ENCODE measurements at regions not wholly inside any gene's neighbourhood (a gene's known extent, or its start where the extent isn't known, plus 50 kb on each side); places are given as distances from the start of the nearest gene placed in this dataset.

DNA sequence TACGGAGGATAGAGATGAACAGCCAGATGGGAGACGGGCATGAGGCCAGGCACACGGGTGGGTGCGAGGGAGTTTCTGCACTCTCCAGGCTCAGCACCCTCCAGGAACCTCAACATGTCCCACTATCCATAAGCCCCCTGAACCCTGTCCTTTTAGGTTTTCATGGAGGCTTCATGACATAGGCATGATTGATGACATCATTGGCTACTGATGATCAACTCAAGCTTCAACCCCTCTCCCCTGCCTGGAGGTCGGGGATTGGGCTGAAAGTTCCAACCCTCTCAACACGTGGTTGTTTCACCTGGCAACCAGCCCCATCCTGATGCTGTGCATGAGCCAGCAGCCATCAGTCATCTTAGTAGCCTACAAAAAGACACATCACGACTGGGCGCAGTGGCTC, 360.7 kb upstream of the AUTS2 start:
- H2AFZ ChIP-seq (ENCODE audit: low read depth), result no peak overlapping the region
- H3K4me1 ChIP-seq (ENCODE audit: low read depth, poor library complexity, severe bottlenecking), result no peaks in the 10 kb centered on the region

DNA sequence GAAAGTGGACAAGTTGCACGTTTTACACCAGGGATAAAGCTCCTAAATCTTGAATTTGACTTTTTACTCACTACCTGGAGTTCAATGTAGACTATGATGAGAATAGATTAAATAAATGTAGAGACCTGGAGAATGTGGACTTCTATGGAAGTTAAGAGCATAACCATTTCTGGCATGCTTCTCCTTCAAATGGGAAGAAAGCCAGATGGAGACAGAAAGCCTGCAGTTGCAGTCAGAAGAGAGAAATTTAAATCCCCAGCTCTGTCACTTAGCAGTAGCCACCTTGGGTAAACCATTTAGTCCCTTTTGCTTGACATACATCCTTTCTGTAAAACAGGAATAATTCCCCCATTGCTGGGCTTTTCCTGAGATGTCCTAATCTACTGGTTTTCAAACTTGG, 355.3 kb upstream of the AUTS2 start:
- Histone ChIP-seq H3K9ac (no peak overlapping the region), H3K27me3 (ENCODE audit: insufficient read depth, low read depth) (no peaks in the 10 kb centered on the region)
- no peak for TF ChIP-seq CTCF (conservative IDR thresholded peaks at IDR 0.05; ENCODE audit: low read depth, low read length)

More for the DNA sequence above, 360.7 kb upstream of the AUTS2 start:
- no peak for TF ChIP-seq CTCF (conservative IDR thresholded peaks at IDR 0.05; ENCODE audit: low read depth, low read length)
- no peak overlapping the region for H3K27ac ChIP-seq
- no peak overlapping the region for H3K4me3 ChIP-seq (IDR thresholded peaks at IDR 0.05; ENCODE audit: insufficient read depth, low read depth, low read length)
- no peaks in the 10 kb centered on the region for H3K36me3 ChIP-seq (ENCODE audit: insufficient read depth)
- H3K4me2 ChIP-seq, result no peak overlapping the region
- H3K27me3 ChIP-seq (ENCODE audit: insufficient read depth, low read depth), result no peaks in the 10 kb centered on the region
- no peak overlapping the region for H3K9ac ChIP-seq
- H4K20me1 ChIP-seq (ENCODE audit: insufficient read depth), result no peaks in the 10 kb centered on the region
- no peaks in the 10 kb centered on the region for H3K79me2 ChIP-seq (ENCODE audit: insufficient read depth, low read depth)

DNA sequence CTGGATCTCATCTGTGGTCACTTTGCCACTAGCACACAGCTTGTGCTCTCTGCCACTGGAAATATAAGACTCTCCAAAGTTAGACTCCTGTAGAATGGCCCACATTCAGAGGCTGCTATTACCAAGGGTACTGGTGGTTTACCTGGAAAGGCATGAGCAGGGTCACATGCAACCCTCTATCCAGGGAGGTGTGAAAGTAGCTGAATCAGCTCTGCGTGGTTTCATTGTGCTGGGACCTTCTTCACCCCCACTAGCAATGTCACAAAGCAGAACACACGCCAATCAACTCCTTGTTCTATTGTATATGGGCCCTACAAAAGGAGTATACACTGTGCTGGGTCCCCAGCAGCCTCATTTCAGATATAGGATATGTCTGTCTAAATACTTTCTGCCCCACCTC, 353.6 kb upstream of the AUTS2 start:
- Histone ChIP-seq H3K79me2 (ENCODE audit: insufficient read depth, low read depth) (no peaks in the 10 kb centered on the region), H3K4me3 (IDR thresholded peaks at IDR 0.05; ENCODE audit: insufficient read depth, low read depth, low read length) (no peak overlapping the region), H2AFZ (ENCODE audit: low read depth) (no peak overlapping the region), H3K4me1 (ENCODE audit: low read depth, poor library complexity, severe bottlenecking) (no peaks in the 10 kb centered on the region), H3K27ac (no peak overlapping the region), H3K9ac (no peak overlapping the region), H3K4me2 (no peak overlapping the region), H3K36me3 (ENCODE audit: insufficient read depth) (no peaks in the 10 kb centered on the region), H4K20me1 (ENCODE audit: insufficient read depth) (no peaks in the 10 kb centered on the region), H3K27me3 (ENCODE audit: insufficient read depth, low read depth) (no peaks in the 10 kb centered on the region)
- TF ChIP-seq CTCF (conservative IDR thresholded peaks at IDR 0.05; ENCODE audit: low read depth, low read length), result no peak

More for the DNA sequence above, 355.3 kb upstream of the AUTS2 start:
- no peak overlapping the region for H2AFZ ChIP-seq (ENCODE audit: low read depth)
- no peak overlapping the region for H3K4me2 ChIP-seq
- no peak overlapping the region for H3K27ac ChIP-seq
- H3K36me3 ChIP-seq (ENCODE audit: insufficient read depth), result no peaks in the 10 kb centered on the region
- no peaks in the 10 kb centered on the region for H3K4me1 ChIP-seq (ENCODE audit: low read depth, poor library complexity, severe bottlenecking)
- H3K4me3 ChIP-seq (IDR thresholded peaks at IDR 0.05; ENCODE audit: insufficient read depth, low read depth, low read length), result no peak overlapping the region
- H4K20me1 ChIP-seq (ENCODE audit: insufficient read depth), result no peaks in the 10 kb centered on the region
- H3K79me2 ChIP-seq (ENCODE audit: insufficient read depth, low read depth), result no peaks in the 10 kb centered on the region

DNA sequence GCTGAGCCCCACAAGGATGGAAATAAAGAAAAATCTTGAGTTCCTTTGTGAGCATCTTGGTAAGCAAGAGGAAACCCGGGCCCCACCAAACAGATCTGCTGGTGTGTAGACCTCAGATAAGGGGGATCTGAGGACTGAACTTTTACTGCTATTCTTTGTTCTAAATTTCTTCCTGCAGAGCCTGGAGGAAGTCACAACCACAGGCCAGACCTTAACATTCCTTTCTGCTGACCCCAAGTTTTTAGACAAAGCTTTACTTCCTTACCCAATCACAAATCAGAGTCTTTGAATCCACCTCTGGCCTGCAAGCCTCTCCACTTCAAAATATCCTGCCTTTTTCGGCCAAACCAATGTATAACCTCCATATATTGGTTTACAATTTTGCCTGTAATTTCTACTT, 352.6 kb upstream of the AUTS2 start:
- Histone ChIP-seq H4K20me1 (ENCODE audit: insufficient read depth) (no peaks in the 10 kb centered on the region), H3K4me3 (IDR thresholded peaks at IDR 0.05; ENCODE audit: insufficient read depth, low read depth, low read length) (no peak overlapping the region), H3K27ac (no peak overlapping the region), H3K27me3 (ENCODE audit: insufficient read depth, low read depth) (no peaks in the 10 kb centered on the region), H3K79me2 (ENCODE audit: insufficient read depth, low read depth) (no peaks in the 10 kb centered on the region), H3K36me3 (ENCODE audit: insufficient read depth) (no peaks in the 10 kb centered on the region), H3K4me1 (ENCODE audit: low read depth, poor library complexity, severe bottlenecking) (no peaks in the 10 kb centered on the region), H3K9ac (no peak overlapping the region), H2AFZ (ENCODE audit: low read depth) (no peak overlapping the region), H3K4me2 (no peak overlapping the region)
- no peak for TF ChIP-seq CTCF (conservative IDR thresholded peaks at IDR 0.05; ENCODE audit: low read depth, low read length)
